PFSK-1 (cell line): ENCODE measurements at regions not wholly inside any gene's neighbourhood (a gene's known extent, or its start where the extent isn't known, plus 50 kb on each side); places are given as distances from the start of the nearest gene placed in this dataset.

Source experiments
- POLR2AphosphoS5 ChIP-seq: IDR thresholded peaks from 2 replicates; pipeline ENCODE4 v1.6.1; 2012; ENCODE audit warnings: low read depth, mild to moderate bottlenecking, control low read depth, low read length, moderate library complexity
- REST ChIP-seq, 2 experiments: IDR thresholded peaks; 2 replicates each; pipeline versions ENCODE4 v1.6.1 to v1.8.0; 2011 to 2012; ENCODE audit warnings: low read depth in 2 of 2, low read length in 2 of 2, control low read depth in 1 of 2, inconsistent platforms in 1 of 2, mild to moderate bottlenecking in 1 of 2, moderate library complexity in 1 of 2; ENCODE audit not compliant: insufficient read depth in 1 of 2
- SIN3A ChIP-seq: IDR thresholded peaks from 2 replicates; pipeline ENCODE4 v1.6.1; 2012; ENCODE audit warnings: mild to moderate bottlenecking, low read length, moderate library complexity, borderline replicate concordance; ENCODE audit not compliant: insufficient read depth

- TF ChIP-seq POLR2AphosphoS5 (no peak), REST (IDR thresholded peaks at IDR 0.05; ENCODE audit: insufficient read depth in 1 of 2, low read depth in 2 of 2, low read length in 2 of 2) (no peak), SIN3A (no peak)
Observed at GRCh38 chr9:29625931-29626330, 2052.7 kb upstream of the C9orf72 start.
